Peyer's patch (tissue), 4 donors: ENCODE measurements at regions not wholly inside any gene's neighbourhood (a gene's known extent, or its start where the extent isn't known, plus 50 kb on each side); places are given as distances from the start of the nearest gene placed in this dataset.

Experiments
- CTCF ChIP-seq, 6 experiments: fragments of 450-650 bp in 4 of 6; fragments of 200-600 bp in 2 of 6; sonication (generic) in 1 of 6; IDR thresholded peaks; one replicate each; pipeline ENCODE4 v1.5.1; 2017 to 2019; ENCODE audit warnings: antibody characterized with exemption in 6 of 6, mild to moderate bottlenecking in 3 of 6, moderate library complexity in 1 of 6
- POLR2A ChIP-seq, 2 donors: fragments of 450-650 bp; IDR thresholded peaks; one replicate each; pipeline ENCODE4 v1.5.1; 2017; ENCODE audit warnings: antibody characterized with exemption in 2 of 2, mild to moderate bottlenecking in 2 of 2, moderate library complexity in 2 of 2

DNA sequence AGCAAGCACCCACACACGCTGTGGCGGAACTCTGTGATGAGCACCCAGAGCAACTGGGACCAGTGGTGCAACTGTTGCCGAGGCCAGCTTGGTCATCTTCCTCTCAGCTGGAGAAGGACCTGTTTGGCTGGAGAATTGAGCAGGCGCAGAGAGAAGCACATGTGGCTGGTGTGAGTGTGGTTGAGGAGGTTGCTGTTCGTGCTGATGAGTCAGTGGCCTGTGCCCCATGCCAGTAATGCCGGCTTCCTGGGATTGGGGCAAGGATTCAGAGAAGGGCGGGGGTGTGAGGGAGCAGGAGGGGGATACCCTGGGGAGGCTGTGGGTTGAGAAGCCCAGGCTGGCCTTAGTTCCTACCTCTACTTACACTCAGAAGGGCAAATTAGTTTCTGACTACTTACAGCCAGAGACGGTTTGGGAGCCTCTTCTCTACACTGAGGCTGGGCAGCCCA is 57.5 kb upstream of the EPS8L3 start:
- TF ChIP-seq CTCF (IDR thresholded peaks at IDR 0.05) = no peak
- TF ChIP-seq POLR2A (IDR thresholded peaks at IDR 0.05) = no peak
